ENCODE measurements at regions not wholly inside any gene's neighbourhood (a gene's known extent, or its start where the extent isn't known, plus 50 kb on each side); places are given as distances from the start of the nearest gene placed in this dataset.
"Not testable (repeated sequence)": the region's sequence is repeated elsewhere in the genome, so short reads cannot be mapped to it uniquely, and the experiment has no call there.

DNA sequence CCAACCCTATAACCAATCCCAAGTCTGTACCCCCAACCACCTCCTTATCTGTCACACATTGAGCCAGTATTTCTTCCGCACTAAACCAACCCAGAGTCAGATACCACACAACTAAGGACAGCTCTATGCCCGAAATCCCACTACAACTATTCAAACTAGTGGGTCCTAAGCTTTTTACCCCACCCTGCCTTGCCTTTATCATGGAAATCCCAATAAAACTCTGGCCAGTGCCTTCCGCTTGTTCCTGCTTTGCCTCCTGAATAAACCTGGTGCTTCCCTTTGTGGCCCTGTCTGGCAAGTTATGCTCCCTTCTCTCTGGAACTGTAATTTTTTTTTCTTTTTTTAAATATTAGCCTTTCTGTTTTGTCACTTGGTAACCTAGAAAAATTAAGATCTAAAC, 493.3 kb upstream of the SYT1 start:
- Histone ChIP-seq H4K8ac (ENCODE audit: low read length) (no peak overlapping the region), H3K14ac (ENCODE audit: low read length in 2 of 2) (no peak overlapping the region), H3K18ac (ENCODE audit: low read depth in 1 of 2, low read length in 2 of 2) (no peak overlapping the region), H3K9me3 (ENCODE audit: control insufficient read depth, low read length) (no peaks in the 10 kb centered on the region), H2BK15ac (ENCODE audit: low read depth, poor library complexity, severe bottlenecking) (no peak overlapping the region), H3K36me3 (ENCODE audit: control insufficient read depth in 1 of 2, insufficient read depth in 2 of 2, low read depth in 1 of 2, low read length in 2 of 2) (no peaks in the 10 kb centered on the region), H3K23ac (ENCODE audit: low read length in 2 of 2) (no peak overlapping the region), H2BK120ac (ENCODE audit: low read depth, low read length) (no peak overlapping the region), H4K91ac (ENCODE audit: low read length) (no peak overlapping the region), H2BK5ac (ENCODE audit: low read depth, low read length, poor library complexity, severe bottlenecking) (no peak overlapping the region), H2BK12ac (ENCODE audit: low read length in 2 of 2) (no peak overlapping the region), H3K27me3 (ENCODE audit: control insufficient read depth in 1 of 2, insufficient read depth in 1 of 2, low read length in 2 of 2) (no peaks in the 10 kb centered on the region), H3K4me2 (ENCODE audit: low read length, poor library complexity, severe bottlenecking) (no peak overlapping the region), H3K4me3 (ENCODE audit: insufficient read depth in 1 of 2, low read depth in 1 of 2, low read length in 2 of 2) (no peak overlapping the region), H3K79me1 (replicated peaks; ENCODE audit: low read length, poor library complexity, severe bottlenecking) (no peaks in the 10 kb centered on the region), H2AFZ (ENCODE audit: low read depth, low read length) (no peak overlapping the region), H3K4ac (ENCODE audit: low read depth in 1 of 2, low read length in 2 of 2) (no peak overlapping the region), H3K4me1 (ENCODE audit: control insufficient read depth, insufficient read depth, low read depth, low read length) (no peaks in the 10 kb centered on the region), H3K9ac (ENCODE audit: low read length) (no peak overlapping the region), H3K27ac (ENCODE audit: low read length, poor library complexity, severe bottlenecking) (no peak overlapping the region), H2AK5ac (ENCODE audit: low read length, severe bottlenecking) (no peak overlapping the region)
- WGBS = 98% methylated on average over 3 of the region's 3 CpGs
- no peak for DNase-seq

DNA sequence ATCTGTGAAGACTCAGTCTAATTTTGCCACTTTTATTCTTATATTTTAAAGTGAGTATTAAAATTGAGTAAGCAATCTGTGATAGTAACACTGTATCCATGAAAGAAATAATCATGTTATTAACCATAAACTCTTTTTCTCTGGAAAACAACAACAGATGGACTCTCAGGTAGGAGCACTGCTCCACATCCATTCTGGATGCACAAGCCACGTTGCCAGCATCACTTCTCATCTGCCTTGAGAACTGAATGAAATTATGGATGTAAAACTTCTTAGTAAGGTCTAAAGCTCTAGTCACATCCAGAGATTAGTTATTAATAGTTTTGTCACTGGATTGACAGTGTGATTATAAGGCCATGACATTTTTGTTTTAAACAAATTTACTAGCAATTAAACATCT, 489.1 kb upstream of the SYT1 start:
- H3K36me3 ChIP-seq (ENCODE audit: control insufficient read depth in 1 of 2, insufficient read depth in 2 of 2, low read depth in 1 of 2, low read length in 2 of 2) = no peaks in the 10 kb centered on the region
- no CpG with 5 or more reads among the region's 1 CpG for WGBS
- no peak overlapping the region for H3K27ac ChIP-seq (ENCODE audit: low read length, poor library complexity, severe bottlenecking)

DNA sequence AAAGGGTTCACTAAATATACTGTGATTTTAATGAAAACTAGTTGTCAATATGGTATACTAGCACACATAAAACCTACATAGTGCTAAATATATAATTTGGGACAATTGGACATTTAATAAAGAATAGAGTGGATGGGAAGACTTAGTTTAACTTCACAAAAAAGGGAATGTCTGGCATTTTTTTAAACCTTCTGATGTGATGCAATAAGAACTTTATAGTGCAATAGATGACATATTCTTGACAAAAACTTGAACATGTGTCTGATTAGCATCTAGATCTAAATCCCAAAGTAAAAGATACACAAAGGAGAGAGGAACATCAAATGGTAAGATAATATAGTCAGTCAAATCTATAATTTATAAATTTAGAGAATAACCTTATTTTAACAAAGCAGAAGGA, 488.3 kb upstream of the SYT1 start:
- no peak overlapping the region for H3K4me3 ChIP-seq (ENCODE audit: insufficient read depth in 1 of 2, low read depth in 1 of 2, low read length in 2 of 2)
- no peak overlapping the region for H2BK5ac ChIP-seq (ENCODE audit: low read depth, low read length, poor library complexity, severe bottlenecking)
- no peak overlapping the region for H3K23ac ChIP-seq (ENCODE audit: low read length in 2 of 2)

More for the DNA sequence above, 489.1 kb upstream of the SYT1 start:
- Histone ChIP-seq H3K79me1 (replicated peaks; ENCODE audit: low read length, poor library complexity, severe bottlenecking) (no peaks in the 10 kb centered on the region), H2BK12ac (ENCODE audit: low read length in 2 of 2) (no peak overlapping the region), H2AFZ (ENCODE audit: low read depth, low read length) (no peak overlapping the region), H3K14ac (ENCODE audit: low read length in 2 of 2) (no peak overlapping the region), H3K9me3 (ENCODE audit: control insufficient read depth, low read length) (peaks cover 8% of the 10 kb centered on the region), H3K27me3 (ENCODE audit: control insufficient read depth in 1 of 2, insufficient read depth in 1 of 2, low read length in 2 of 2) (no peaks in the 10 kb centered on the region), H3K23ac (ENCODE audit: low read length in 2 of 2) (no peak overlapping the region), H3K9ac (ENCODE audit: low read length) (no peak overlapping the region), H3K4me3 (ENCODE audit: insufficient read depth in 1 of 2, low read depth in 1 of 2, low read length in 2 of 2) (no peak overlapping the region), H3K18ac (ENCODE audit: low read depth in 1 of 2, low read length in 2 of 2) (no peak overlapping the region), H3K4me1 (ENCODE audit: control insufficient read depth, insufficient read depth, low read depth, low read length) (no peaks in the 10 kb centered on the region), H2AK5ac (ENCODE audit: low read length, severe bottlenecking) (no peak overlapping the region), H3K4me2 (ENCODE audit: low read length, poor library complexity, severe bottlenecking) (no peak overlapping the region), H2BK120ac (ENCODE audit: low read depth, low read length) (no peak overlapping the region), H3K4ac (ENCODE audit: low read depth in 1 of 2, low read length in 2 of 2) (no peak overlapping the region), H2BK15ac (ENCODE audit: low read depth, poor library complexity, severe bottlenecking) (no peak overlapping the region), H2BK5ac (ENCODE audit: low read depth, low read length, poor library complexity, severe bottlenecking) (no peak overlapping the region), H4K91ac (ENCODE audit: low read length) (no peak overlapping the region), H4K8ac (ENCODE audit: low read length) (no peak overlapping the region)
- DNase-seq = no peak

DNA sequence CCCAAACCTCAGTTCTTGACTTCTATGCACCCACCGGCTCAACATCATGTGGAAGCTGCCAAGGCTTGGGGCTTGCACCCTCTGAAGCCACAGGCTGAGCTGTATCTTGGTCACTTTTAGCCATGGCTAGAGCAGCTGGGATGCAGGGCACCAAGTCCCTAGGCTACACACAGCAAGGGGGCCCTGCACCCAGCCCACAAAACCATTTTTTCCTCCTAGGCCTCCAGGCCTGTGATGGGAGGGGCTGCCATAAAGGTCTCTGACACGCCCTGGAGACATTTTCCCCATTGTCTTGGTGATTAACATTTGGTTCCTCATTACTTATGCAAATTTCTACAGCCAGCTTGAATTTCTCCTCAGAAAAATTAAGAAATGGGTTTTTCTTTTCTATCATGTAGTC, 485.5 kb upstream of the SYT1 start:
- H3K4me3 ChIP-seq (ENCODE audit: insufficient read depth in 1 of 2, low read depth in 1 of 2, low read length in 2 of 2); H3K27me3 ChIP-seq (ENCODE audit: control insufficient read depth in 1 of 2, insufficient read depth in 1 of 2, low read length in 2 of 2); H4K91ac ChIP-seq (ENCODE audit: low read length); H2BK120ac ChIP-seq (ENCODE audit: low read depth, low read length); H2BK15ac ChIP-seq (ENCODE audit: low read depth, poor library complexity, severe bottlenecking); H2AK5ac ChIP-seq (ENCODE audit: low read length, severe bottlenecking); H3K14ac ChIP-seq (ENCODE audit: low read length in 2 of 2); H3K9me3 ChIP-seq (ENCODE audit: control insufficient read depth, low read length); H3K4me2 ChIP-seq (ENCODE audit: low read length, poor library complexity, severe bottlenecking); H3K23ac ChIP-seq (ENCODE audit: low read length in 2 of 2); H2BK5ac ChIP-seq (ENCODE audit: low read depth, low read length, poor library complexity, severe bottlenecking); H3K4ac ChIP-seq (ENCODE audit: low read depth in 1 of 2, low read length in 2 of 2); DNase-seq; H2BK12ac ChIP-seq (ENCODE audit: low read length in 2 of 2); H2AFZ ChIP-seq (ENCODE audit: low read depth, low read length); H3K18ac ChIP-seq (ENCODE audit: low read depth in 1 of 2, low read length in 2 of 2); H3K9ac ChIP-seq (ENCODE audit: low read length); H3K36me3 ChIP-seq (ENCODE audit: control insufficient read depth in 1 of 2, insufficient read depth in 2 of 2, low read depth in 1 of 2, low read length in 2 of 2); H3K79me1 ChIP-seq (replicated peaks; ENCODE audit: low read length, poor library complexity, severe bottlenecking); H3K4me1 ChIP-seq (ENCODE audit: control insufficient read depth, insufficient read depth, low read depth, low read length); H3K27ac ChIP-seq (ENCODE audit: low read length, poor library complexity, severe bottlenecking); H4K8ac ChIP-seq (ENCODE audit: low read length): not testable (repeated sequence)
- WGBS = 79% methylated on average over 1 of the region's 2 CpGs

More for the DNA sequence above, 488.3 kb upstream of the SYT1 start:
- H3K4ac ChIP-seq (ENCODE audit: low read depth in 1 of 2, low read length in 2 of 2) = no peak overlapping the region
- H3K79me1 ChIP-seq (replicated peaks; ENCODE audit: low read length, poor library complexity, severe bottlenecking) = no peaks in the 10 kb centered on the region
- H3K9ac ChIP-seq (ENCODE audit: low read length) = no peak overlapping the region
- H4K91ac ChIP-seq (ENCODE audit: low read length) = no peak overlapping the region
- H2BK12ac ChIP-seq (ENCODE audit: low read length in 2 of 2) = no peak overlapping the region
- no peak overlapping the region for H2BK15ac ChIP-seq (ENCODE audit: low read depth, poor library complexity, severe bottlenecking)
- H2BK120ac ChIP-seq (ENCODE audit: low read depth, low read length) = no peak overlapping the region
- no peaks in the 10 kb centered on the region for H3K36me3 ChIP-seq (ENCODE audit: control insufficient read depth in 1 of 2, insufficient read depth in 2 of 2, low read depth in 1 of 2, low read length in 2 of 2)
- no peak overlapping the region for H3K27ac ChIP-seq (ENCODE audit: low read length, poor library complexity, severe bottlenecking)
- no peak overlapping the region for H3K4me2 ChIP-seq (ENCODE audit: low read length, poor library complexity, severe bottlenecking)
- H3K14ac ChIP-seq (ENCODE audit: low read length in 2 of 2) = no peak overlapping the region
- no peak for DNase-seq
- H3K27me3 ChIP-seq (ENCODE audit: control insufficient read depth in 1 of 2, insufficient read depth in 1 of 2, low read length in 2 of 2) = no peaks in the 10 kb centered on the region
- no peak overlapping the region for H4K8ac ChIP-seq (ENCODE audit: low read length)
- H3K9me3 ChIP-seq (ENCODE audit: control insufficient read depth, low read length) = peaks cover 8% of the 10 kb centered on the region
- no peak overlapping the region for H2AFZ ChIP-seq (ENCODE audit: low read depth, low read length)
- H2AK5ac ChIP-seq (ENCODE audit: low read length, severe bottlenecking) = no peak overlapping the region
- H3K18ac ChIP-seq (ENCODE audit: low read depth in 1 of 2, low read length in 2 of 2) = no peak overlapping the region
- no peaks in the 10 kb centered on the region for H3K4me1 ChIP-seq (ENCODE audit: control insufficient read depth, insufficient read depth, low read depth, low read length)

All from mesenchymal stem cell (in vitro differentiated cells and primary cell).